HFFc6 (cell line): ENCODE measurements at regions not wholly inside any gene's neighbourhood (a gene's known extent, or its start where the extent isn't known, plus 50 kb on each side); places are given as distances from the start of the nearest gene placed in this dataset.

Source experiments
- DNase-seq: peaks from one replicate; pipeline ENCODE4 v3.0.0-alpha.2; 2018
- H3K27ac Mint-ChIP-seq: 2 replicates; pipeline ENCODE4 v1.8.0; 2020; ENCODE audit warnings: mild to moderate bottlenecking, mixed read lengths
- H3K27me3 Mint-ChIP-seq: 2 replicates; pipeline ENCODE4 v1.8.0; 2021; ENCODE audit warnings: mild to moderate bottlenecking, moderate library complexity, mixed read lengths; ENCODE audit not compliant: insufficient read depth
- H3K36me3 Mint-ChIP-seq: 2 replicates; pipeline ENCODE4 v1.8.0; 2021; ENCODE audit warnings: low read depth, mixed read lengths
- H3K4me1 Mint-ChIP-seq: 2 replicates; pipeline ENCODE4 v1.8.0; 2020; ENCODE audit warnings: low read depth, mixed read lengths
- H3K4me3 Mint-ChIP-seq: 2 replicates; pipeline ENCODE4 v1.8.0; 2020; ENCODE audit warnings: mild to moderate bottlenecking, moderate library complexity, mixed read lengths
- H3K9me3 Mint-ChIP-seq: 2 replicates; pipeline ENCODE4 v1.8.0; 2020; ENCODE audit warnings: mild to moderate bottlenecking, mixed read lengths
- TF ChIP-seq, protein P1 (sequence below): fragments of 200-600 bp; sonication (generic); IDR thresholded peaks from 2 replicates; pipeline ENCODE4 v1.5.0; 2021; ENCODE audit warnings: antibody characterized with exemption, mild to moderate bottlenecking

DNA sequence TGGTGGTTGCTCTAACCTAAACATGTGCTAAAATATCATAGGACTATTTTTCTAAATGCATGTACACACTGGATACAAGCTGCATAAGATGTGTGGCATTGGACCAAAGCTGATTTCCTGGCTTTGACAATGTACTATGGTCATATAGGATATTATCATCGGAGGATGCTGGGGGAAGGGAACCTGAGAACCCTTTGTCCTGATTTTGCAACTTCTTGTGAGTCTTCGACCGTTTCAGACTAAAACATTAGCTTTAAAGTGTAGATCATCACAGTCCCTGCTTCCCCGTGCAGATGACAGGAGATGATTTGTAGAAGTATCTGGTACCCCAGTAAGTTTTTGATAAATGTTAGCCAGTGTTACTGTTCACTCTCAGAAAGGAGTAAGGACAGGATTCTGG lies 554.7 kb downstream of the MIAT start:
- peaks cover 23% of the 10 kb centered on the region for H3K4me1 Mint-ChIP-seq
- no peak overlapping the region for H3K4me3 Mint-ChIP-seq
- H3K36me3 Mint-ChIP-seq = no peaks in the 10 kb centered on the region
- TF ChIP-seq, protein P1, sequence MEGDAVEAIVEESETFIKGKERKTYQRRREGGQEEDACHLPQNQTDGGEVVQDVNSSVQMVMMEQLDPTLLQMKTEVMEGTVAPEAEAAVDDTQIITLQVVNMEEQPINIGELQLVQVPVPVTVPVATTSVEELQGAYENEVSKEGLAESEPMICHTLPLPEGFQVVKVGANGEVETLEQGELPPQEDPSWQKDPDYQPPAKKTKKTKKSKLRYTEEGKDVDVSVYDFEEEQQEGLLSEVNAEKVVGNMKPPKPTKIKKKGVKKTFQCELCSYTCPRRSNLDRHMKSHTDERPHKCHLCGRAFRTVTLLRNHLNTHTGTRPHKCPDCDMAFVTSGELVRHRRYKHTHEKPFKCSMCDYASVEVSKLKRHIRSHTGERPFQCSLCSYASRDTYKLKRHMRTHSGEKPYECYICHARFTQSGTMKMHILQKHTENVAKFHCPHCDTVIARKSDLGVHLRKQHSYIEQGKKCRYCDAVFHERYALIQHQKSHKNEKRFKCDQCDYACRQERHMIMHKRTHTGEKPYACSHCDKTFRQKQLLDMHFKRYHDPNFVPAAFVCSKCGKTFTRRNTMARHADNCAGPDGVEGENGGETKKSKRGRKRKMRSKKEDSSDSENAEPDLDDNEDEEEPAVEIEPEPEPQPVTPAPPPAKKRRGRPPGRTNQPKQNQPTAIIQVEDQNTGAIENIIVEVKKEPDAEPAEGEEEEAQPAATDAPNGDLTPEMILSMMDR = no peak
- H3K27ac Mint-ChIP-seq = no peak overlapping the region
- no peak for DNase-seq
- H3K9me3 Mint-ChIP-seq = no peaks in the 10 kb centered on the region
- H3K27me3 Mint-ChIP-seq = peaks cover 14% of the 10 kb centered on the region

GRCh38 chr22:27212617-27213177 lies 555.3 kb downstream of the MIAT start:
- H3K27ac Mint-ChIP-seq = peak overlapping the region; percentile 68
- DNase-seq = peak; percentile 85
- TF ChIP-seq, protein P1 = no peak
- H3K4me3 Mint-ChIP-seq = peak overlapping the region; percentile 59
- H3K27me3 Mint-ChIP-seq = peaks cover 15% of the 10 kb centered on the region
- H3K9me3 Mint-ChIP-seq = no peaks in the 10 kb centered on the region
- H3K36me3 Mint-ChIP-seq = no peaks in the 10 kb centered on the region
- peaks cover 22% of the 10 kb centered on the region for H3K4me1 Mint-ChIP-seq

DNA sequence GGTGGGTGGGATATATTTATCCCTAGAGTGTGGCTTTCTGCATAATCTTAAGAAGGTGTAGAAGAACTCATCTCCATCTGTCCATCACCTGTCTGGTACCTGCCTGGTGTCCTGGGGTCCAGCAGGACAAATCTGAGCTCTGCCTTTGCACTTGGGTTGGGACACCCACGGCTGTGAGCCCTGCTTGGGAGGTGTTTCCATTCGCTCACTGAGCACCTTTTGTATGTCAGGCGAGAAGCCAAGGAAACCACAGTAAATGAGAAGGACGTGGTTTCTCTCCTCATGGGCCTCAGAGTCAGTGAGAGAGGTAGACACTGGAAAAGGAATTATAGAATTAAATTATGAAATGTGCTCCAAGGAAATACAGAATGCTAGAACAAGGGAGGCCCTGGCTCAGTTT lies 555.9 kb downstream of the MIAT start:
- TF ChIP-seq, protein P1 = no peak
- no peaks in the 10 kb centered on the region for H3K9me3 Mint-ChIP-seq
- H3K4me1 Mint-ChIP-seq = peaks cover 17% of the 10 kb centered on the region
- no peak for DNase-seq
- no peak overlapping the region for H3K27ac Mint-ChIP-seq
- no peaks in the 10 kb centered on the region for H3K36me3 Mint-ChIP-seq
- H3K4me3 Mint-ChIP-seq = no peak overlapping the region
- peaks cover 15% of the 10 kb centered on the region for H3K27me3 Mint-ChIP-seq

DNA sequence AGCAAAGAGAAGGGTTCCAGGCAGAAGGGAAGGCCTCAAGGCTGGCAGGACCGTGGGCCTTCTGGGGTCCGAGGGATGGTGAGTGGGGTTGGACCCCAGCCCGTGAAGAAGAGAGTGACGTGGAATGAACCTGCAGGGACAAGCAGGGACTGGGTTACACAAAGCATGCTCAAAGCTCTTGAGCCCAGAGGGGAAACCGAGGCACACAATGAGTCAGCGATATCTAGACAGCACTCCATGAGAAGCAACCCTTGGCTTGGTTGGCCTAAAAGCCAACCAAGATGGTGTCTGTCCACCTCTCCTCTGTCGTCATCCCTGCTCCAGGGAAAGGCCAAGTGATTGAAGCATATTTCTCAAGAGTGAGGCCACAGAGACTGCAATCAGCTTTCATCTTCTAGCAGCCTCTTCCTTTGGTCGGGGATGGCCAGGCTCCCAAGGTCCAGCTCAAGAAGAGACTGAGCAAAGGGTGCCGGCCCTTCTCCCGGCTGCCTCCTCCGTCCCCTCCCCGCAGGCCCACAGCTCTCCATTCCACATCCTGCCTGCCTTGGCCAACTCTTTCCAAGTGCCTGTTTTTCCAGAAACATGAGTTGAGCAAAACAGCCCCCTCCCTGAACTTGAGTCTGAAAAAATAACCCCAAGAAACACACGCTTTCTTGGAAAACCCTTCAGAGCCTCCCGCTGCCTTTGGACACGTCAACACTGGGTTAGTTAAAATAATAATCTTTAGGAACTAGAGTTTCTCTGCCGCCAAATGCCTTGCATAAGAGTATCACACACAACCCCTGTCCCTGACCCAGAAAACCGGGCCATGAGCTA lies 556.6 kb downstream of the MIAT start:
- no peak for DNase-seq
- Mint-ChIP-seq H3K9me3 (no peaks in the 10 kb centered on the region), H3K36me3 (no peaks in the 10 kb centered on the region), H3K4me1 (peaks cover 17% of the 10 kb centered on the region), H3K4me3 (no peak overlapping the region), H3K27ac (no peak overlapping the region), H3K27me3 (peaks cover 15% of the 10 kb centered on the region)
- TF ChIP-seq, protein P1 = no peak

GRCh38 chr22:27214691-27215090 lies 557.3 kb downstream of the MIAT start:
- H3K4me3 Mint-ChIP-seq = no peak overlapping the region
- no peak overlapping the region for H3K27ac Mint-ChIP-seq
- peaks cover 17% of the 10 kb centered on the region for H3K27me3 Mint-ChIP-seq
- no peaks in the 10 kb centered on the region for H3K9me3 Mint-ChIP-seq
- no peaks in the 10 kb centered on the region for H3K36me3 Mint-ChIP-seq
- peaks cover 19% of the 10 kb centered on the region for H3K4me1 Mint-ChIP-seq
- no peak for DNase-seq
- TF ChIP-seq, protein P1 = no peak
